IPS DF 6.9 (cell line): ENCODE measurements at regions not wholly inside any gene's neighbourhood (a gene's known extent, or its start where the extent isn't known, plus 50 kb on each side); places are given as distances from the start of the nearest gene placed in this dataset.

Source experiments
- DNase-seq: peaks from one replicate; pipeline ENCODE4 v3.0.0-alpha.2; 2013; ENCODE audit warnings: low read depth, low spot score
- H3K27ac ChIP-seq: one replicate; pipeline ENCODE4 v1.5.1; 2013; ENCODE audit warnings: low read length, control low read depth
- H3K27me3 ChIP-seq: 2 replicates; pipeline ENCODE4 v1.6.1; 2013; ENCODE audit warnings: mild to moderate bottlenecking, low read length; ENCODE audit not compliant: control insufficient read depth, insufficient read depth
- H3K36me3 ChIP-seq: 2 replicates; pipeline ENCODE4 v1.6.1; 2013; ENCODE audit warnings: low read length; ENCODE audit not compliant: control insufficient read depth, insufficient read depth
- H3K4me1 ChIP-seq: 2 replicates; pipeline ENCODE4 v1.6.1; 2013; ENCODE audit warnings: low read length; ENCODE audit not compliant: control insufficient read depth, insufficient read depth
- H3K4me3 ChIP-seq: 2 replicates; pipeline ENCODE4 v1.5.1; 2013; ENCODE audit warnings: mild to moderate bottlenecking, low read length
- H3K9me3 ChIP-seq: 2 replicates; pipeline ENCODE4 v1.6.1; 2013; ENCODE audit warnings: low read length, inconsistent platforms; ENCODE audit not compliant: control insufficient read depth, insufficient read depth
- WGBS: extraction: QIAGEN DNeasy Blood & Tissue Kit; methylation state at CpG from one replicate; pipeline ENCODE4 v1.1.7; 2013; ENCODE audit warnings: mixed read lengths, missing lambda C conversion rate; ENCODE audit not compliant: insufficient read length, insufficient coverage; 5-methylcytosine and 5-hydroxymethylcytosine counted together

DNA sequence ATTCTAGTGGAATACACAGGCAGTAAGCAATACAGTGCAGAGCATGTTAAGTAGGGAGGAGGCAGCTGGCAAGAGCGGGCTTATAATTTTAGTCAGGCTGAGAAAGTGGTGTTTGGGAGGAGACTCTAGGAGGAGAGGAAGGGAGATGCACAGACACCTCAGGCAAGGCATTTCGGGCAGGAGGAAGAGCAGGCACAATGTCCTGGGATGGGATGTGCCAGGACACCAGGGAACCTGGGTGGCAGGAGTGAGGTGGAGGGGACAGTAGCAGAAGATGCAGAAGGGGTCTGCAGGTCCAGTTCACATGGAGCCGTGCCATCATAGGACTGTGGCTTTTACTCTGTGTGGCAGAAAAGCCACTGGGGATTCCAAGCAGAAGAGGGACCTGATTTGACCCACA is 143.7 kb upstream of the FSTL4 start:
- Histone ChIP-seq H3K27ac (no peak overlapping the region), H3K4me1 (no peaks in the 10 kb centered on the region), H3K9me3 (no peaks in the 10 kb centered on the region), H3K27me3 (no peaks in the 10 kb centered on the region), H3K4me3 (no peak overlapping the region), H3K36me3 (no peaks in the 10 kb centered on the region)
- DNase-seq, result no peak
- no CpG with 5 or more reads among the region's 3 CpGs for WGBS

DNA sequence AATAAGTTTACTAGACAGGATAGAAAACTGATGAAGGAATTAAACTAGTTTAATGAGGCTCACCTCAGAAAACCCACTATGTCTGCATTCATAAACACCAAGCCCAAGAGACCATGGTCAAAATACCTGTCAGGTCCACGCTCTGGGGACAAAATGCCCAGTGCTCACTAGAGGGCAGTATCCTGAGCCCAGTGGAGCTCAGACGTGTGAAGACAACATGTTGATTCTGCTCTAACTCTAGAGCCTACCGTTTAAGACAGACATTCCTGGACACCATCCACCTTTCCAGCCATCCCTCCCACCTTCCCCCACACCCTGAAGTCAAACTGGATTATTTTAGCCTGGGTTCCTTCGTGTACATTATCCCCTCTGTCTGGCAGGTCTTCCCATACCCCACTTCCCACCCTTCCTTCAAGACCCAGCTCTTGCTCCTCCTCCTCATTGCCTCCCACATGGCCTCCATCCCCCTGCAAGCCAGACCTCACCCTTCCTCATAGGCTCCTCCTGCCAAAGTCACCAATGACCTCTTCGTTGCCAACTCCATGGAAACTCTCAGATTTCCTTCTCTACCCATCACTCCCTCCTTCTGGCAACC is 142.3 kb upstream of the FSTL4 start:
- WGBS, result no CpG with 5 or more reads among the region's 5 CpGs

DNA sequence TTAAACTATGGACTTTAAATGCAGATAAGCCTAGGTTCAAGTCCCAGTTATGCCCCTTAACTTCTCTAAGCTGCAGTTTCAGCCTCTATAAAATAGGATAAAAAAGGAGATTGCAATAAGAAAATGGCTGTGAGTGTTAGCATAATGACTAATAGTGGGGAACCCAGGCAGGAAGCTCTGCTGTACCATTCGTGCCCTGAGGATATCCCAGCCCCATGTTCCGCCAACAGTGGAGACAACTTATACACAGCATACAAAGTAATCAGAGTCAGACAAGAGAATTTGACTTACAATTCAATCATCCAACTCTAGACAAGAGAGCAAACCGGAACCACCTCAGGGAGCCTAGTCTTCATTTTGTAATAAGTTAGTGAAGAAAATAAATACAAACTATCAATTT is 141.5 kb upstream of the FSTL4 start:
- no CpG with 5 or more reads among the region's 3 CpGs for WGBS
- Histone ChIP-seq H3K9me3 (no peaks in the 10 kb centered on the region), H3K4me1 (no peaks in the 10 kb centered on the region), H3K4me3 (no peak overlapping the region), H3K27me3 (no peaks in the 10 kb centered on the region), H3K36me3 (no peaks in the 10 kb centered on the region), H3K27ac (no peak overlapping the region)
- no peak for DNase-seq

More for the DNA sequence above, 142.3 kb upstream of the FSTL4 start:
- Histone ChIP-seq H3K27me3 (no peaks in the 10 kb centered on the region), H3K9me3 (no peaks in the 10 kb centered on the region), H3K4me1 (no peaks in the 10 kb centered on the region), H3K4me3 (no peak overlapping the region), H3K27ac (no peak overlapping the region), H3K36me3 (no peaks in the 10 kb centered on the region)
- DNase-seq, result peak; percentile 37

DNA sequence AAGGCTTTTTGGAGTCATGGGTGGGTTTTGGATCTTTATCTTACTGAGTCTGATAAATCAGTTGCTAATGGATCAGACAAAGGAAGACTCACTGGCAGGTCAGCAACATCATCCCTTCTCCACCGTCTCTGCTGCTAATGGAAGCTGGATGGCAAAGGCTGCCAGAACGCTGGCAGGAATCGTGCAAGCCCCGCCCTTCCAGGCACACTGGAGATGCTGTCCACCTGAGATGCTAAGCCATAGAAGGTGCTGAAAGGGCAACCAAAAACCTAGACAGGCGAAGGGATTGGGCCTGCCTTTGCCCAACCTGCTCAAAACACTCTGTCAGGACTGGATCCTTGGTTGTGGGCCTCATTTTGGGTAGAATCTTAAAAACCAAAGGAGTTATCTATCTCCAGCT is 139.5 kb upstream of the FSTL4 start:
- DNase-seq, result no peak
- Histone ChIP-seq H3K27ac (no peak overlapping the region), H3K36me3 (no peaks in the 10 kb centered on the region), H3K27me3 (no peaks in the 10 kb centered on the region), H3K4me1 (no peaks in the 10 kb centered on the region), H3K9me3 (no peaks in the 10 kb centered on the region), H3K4me3 (no peak overlapping the region)
- WGBS, result no CpG with 5 or more reads among the region's 5 CpGs

DNA sequence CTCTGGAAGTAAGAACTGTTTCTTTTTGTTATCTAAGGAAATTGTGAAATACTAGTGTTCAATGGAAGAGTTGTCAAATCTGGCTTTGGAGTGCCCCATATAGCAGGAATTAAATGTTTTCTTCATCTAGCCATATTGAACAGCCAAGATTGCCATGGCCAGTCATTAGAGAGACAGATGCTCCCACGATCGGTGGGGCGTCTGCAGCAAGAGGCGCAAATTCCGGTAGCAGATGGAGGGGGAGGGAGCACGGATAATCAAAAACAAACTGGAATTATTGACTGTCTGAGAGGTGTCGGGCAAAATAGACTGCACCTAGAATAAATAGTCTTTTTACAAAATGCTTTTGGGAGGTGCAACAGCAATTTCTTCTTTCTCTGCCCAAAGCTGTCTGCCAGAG is 139.1 kb upstream of the FSTL4 start:
- Histone ChIP-seq H3K4me3 (no peak overlapping the region), H3K9me3 (no peaks in the 10 kb centered on the region), H3K27ac (no peak overlapping the region), H3K4me1 (no peaks in the 10 kb centered on the region), H3K27me3 (no peaks in the 10 kb centered on the region), H3K36me3 (no peaks in the 10 kb centered on the region)
- no peak for DNase-seq
- no CpG with 5 or more reads among the region's 7 CpGs for WGBS

GRCh38 chr5:133750856-133751255 is 138.5 kb upstream of the FSTL4 start:
- Histone ChIP-seq H3K27me3 (no peaks in the 10 kb centered on the region), H3K4me1 (no peaks in the 10 kb centered on the region)
- WGBS, result no CpG with 5 or more reads among the region's 5 CpGs

DNA sequence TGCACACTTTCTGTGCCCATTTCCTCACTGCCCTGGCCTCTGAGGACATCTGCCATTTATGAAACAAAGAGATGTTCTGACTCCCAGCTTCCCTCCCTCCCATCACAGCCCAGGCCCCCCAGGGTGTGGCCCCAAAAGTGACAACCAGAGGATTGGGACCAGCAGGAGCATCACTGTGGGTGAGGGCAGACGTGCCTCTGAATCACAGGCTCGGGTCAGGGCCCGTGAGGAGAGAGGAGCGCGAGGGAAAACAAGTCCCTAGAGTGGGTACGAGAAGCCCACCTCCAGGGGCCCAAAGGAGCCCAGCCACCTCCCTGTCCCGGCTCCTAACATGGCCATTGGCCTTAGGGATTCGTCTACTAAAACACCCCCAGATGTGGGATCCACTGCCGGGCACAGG is 138.0 kb upstream of the FSTL4 start:
- WGBS, result no CpG with 5 or more reads among the region's 9 CpGs
- no peak for DNase-seq
- Histone ChIP-seq H3K36me3 (no peaks in the 10 kb centered on the region), H3K9me3 (no peaks in the 10 kb centered on the region), H3K4me3 (no peak overlapping the region), H3K27me3 (no peaks in the 10 kb centered on the region), H3K4me1 (no peaks in the 10 kb centered on the region), H3K27ac (no peak overlapping the region)

More at GRCh38 chr5:133750856-133751255, 138.5 kb upstream of the FSTL4 start:
- H3K9me3 ChIP-seq, result no peaks in the 10 kb centered on the region
- no peak overlapping the region for H3K27ac ChIP-seq
- no peak overlapping the region for H3K4me3 ChIP-seq
- no peak for DNase-seq
- no peaks in the 10 kb centered on the region for H3K36me3 ChIP-seq

DNA sequence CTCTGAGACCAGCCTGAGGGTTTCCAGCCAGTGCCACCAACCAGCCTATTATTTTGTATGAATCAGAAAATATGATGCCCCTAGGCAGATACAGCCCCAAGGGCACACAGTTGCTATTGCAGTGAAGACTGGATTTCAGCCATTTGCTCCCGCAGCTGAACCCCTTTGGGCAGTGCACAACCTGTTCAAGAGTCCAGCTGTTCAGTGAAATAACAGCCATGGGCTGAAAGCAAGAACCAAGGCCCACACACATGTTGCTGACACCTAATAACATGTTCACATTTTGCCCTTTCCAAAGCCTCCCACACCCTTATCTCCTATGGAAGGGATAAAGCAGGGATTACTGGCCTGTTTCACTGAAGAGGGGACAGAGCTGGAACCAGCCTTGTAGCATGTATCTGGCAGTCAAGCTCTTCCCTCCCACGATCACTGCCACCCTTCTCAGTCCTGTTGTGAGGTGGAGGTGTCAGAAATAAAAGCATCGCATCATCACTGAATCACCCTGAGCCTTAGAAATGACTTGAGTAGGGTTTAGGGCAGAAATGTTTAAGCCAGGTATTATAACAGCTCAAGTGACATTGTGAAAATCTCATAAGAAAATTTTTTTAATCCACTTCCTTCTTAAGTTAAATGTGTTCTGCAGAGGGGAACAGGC is 137.1 kb upstream of the FSTL4 start:
- no peaks in the 10 kb centered on the region for H3K27me3 ChIP-seq
- DNase-seq, result no peak
- no peak overlapping the region for H3K27ac ChIP-seq
- no peak overlapping the region for H3K4me3 ChIP-seq
- H3K36me3 ChIP-seq, result no peaks in the 10 kb centered on the region
- H3K4me1 ChIP-seq, result no peaks in the 10 kb centered on the region
- H3K9me3 ChIP-seq, result no peaks in the 10 kb centered on the region
- no CpG with 5 or more reads among the region's 3 CpGs for WGBS

- DNase-seq, result no peak
- H3K9me3 ChIP-seq, result no peaks in the 10 kb centered on the region
- no peaks in the 10 kb centered on the region for H3K36me3 ChIP-seq
- no peak overlapping the region for H3K27ac ChIP-seq
- H3K27me3 ChIP-seq, result no peaks in the 10 kb centered on the region
- H3K4me1 ChIP-seq, result no peaks in the 10 kb centered on the region
- no CpG with 5 or more reads among the region's 4 CpGs for WGBS
- H3K4me3 ChIP-seq, result no peak overlapping the region
These were observed 134.5 kb upstream of the FSTL4 start for GRCh38 chr5:133746834-133747233.

DNA sequence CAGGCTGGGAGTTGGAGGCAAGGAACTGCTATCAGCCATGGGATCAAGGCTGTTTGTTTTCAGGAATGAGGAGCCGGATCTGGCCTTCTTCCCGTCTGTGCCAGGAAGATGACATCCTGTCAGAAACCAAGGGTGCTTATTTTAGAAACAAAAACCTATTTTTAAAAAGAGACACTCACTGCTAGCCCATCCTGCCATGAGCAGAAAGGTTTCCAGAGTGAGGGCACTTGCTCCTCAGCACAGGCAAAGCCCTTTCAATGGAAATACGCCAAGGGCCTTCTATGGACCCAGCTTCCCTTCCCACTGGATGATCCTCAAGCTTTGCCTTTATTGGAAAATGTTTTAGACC is 132.6 kb upstream of the FSTL4 start:
- Histone ChIP-seq H3K27ac (no peak overlapping the region), H3K9me3 (no peaks in the 10 kb centered on the region), H3K27me3 (no peaks in the 10 kb centered on the region), H3K36me3 (no peaks in the 10 kb centered on the region), H3K4me3 (no peak overlapping the region), H3K4me1 (no peaks in the 10 kb centered on the region)
- DNase-seq, result no peak
- WGBS, result no CpG with 5 or more reads among the region's 3 CpGs
